ENCODE measurements at regions not wholly inside any gene's neighbourhood (a gene's known extent, or its start where the extent isn't known, plus 50 kb on each side); places are given as distances from the start of the nearest gene placed in this dataset.

DNA sequence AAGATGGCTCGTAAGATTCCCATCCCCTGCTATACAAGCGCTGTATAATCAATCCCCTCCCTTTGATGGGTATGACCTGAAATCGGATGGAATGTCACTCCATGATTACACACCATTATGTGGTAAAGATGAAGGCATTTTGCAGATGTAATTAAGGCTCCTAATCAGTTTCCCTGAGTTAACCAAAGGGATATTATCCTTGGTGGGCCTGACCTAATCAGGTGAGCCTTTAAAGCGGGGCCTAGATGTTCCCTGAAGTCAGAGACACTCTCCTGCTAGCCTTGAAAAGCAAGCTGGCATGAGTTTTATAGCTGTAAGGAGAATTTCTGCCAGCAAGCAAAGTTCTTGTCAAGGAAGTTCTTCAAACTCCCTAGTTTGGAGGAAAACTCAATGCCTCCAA, 223.8 kb upstream of the FN1 start:
- H3K36me3 ChIP-seq (ENCODE audit: insufficient read depth, low read length) = no peaks in the 10 kb centered on the region

DNA sequence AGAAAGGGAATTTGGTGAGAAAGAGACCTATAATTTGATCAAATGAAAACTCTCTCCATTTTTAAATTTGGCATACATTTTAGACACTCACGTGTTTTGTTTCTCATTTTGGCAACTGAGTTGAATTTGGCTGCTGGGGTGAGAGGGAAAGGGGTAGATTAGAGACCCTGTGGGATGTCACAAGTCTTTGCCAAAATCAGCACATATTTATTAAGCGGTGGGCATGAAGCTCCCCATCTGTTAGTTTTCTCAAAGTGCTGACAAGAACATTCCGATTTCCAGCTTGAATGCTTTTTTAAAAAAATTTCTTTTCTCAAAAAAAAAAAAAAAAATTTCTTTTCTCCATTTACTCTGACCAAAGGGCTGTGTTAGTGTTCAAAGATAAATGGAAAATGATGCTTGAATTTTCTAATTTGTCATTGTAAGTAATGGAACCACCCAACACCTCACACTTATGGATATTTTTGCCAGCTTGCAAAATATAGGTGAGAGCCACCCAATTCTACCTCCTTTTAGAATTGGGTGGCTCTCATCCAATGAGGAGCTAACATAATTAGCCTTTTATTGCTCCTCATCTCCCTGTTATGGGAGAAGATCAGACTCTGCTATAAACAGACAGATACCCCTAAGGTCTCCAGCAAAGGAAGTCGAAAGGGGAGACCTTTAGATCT, 222.9 kb upstream of the FN1 start:
- Histone ChIP-seq H3K9me3 (ENCODE audit: control insufficient read depth, insufficient read depth, low read length) (no peaks in the 10 kb centered on the region), H3K4me1 (ENCODE audit: insufficient read depth, low read length) (peaks cover 21% of the 10 kb centered on the region), H3K9ac (ENCODE audit: low read depth, low read length) (no peak overlapping the region), H3K36me3 (ENCODE audit: insufficient read depth, low read length) (no peaks in the 10 kb centered on the region)

More for the DNA sequence above, 223.8 kb upstream of the FN1 start:
- Histone ChIP-seq H3K9me3 (ENCODE audit: control insufficient read depth, insufficient read depth, low read length) (no peaks in the 10 kb centered on the region), H3K4me1 (ENCODE audit: insufficient read depth, low read length) (peaks cover 18% of the 10 kb centered on the region; the same call in 1 of the 2 replicates), H3K9ac (ENCODE audit: low read depth, low read length) (no peak overlapping the region)

DNA sequence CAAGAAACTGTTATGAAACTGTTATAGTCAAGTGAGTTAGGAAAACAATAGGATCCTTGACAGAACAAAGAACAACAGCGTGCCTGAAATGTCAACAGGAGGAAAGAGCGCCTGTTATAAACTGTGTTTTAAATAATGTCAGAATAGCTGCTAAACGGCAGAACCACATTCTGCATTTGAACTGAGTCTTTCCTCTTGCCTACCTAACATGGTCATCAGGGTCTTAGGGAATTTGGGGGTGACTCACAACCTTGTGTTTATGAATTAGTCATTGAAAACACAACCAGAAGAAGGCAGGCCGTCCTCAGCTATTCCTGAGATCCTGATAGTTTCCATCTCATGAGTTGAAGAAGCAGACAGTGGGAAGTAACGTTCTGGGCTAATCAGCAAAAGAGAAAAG, 222.0 kb upstream of the FN1 start:
- Histone ChIP-seq H3K9ac (ENCODE audit: low read depth, low read length) (no peak overlapping the region), H3K9me3 (ENCODE audit: control insufficient read depth, insufficient read depth, low read length) (no peaks in the 10 kb centered on the region), H3K4me1 (ENCODE audit: insufficient read depth, low read length) (peaks cover 26% of the 10 kb centered on the region), H3K36me3 (ENCODE audit: insufficient read depth, low read length) (no peaks in the 10 kb centered on the region)

DNA sequence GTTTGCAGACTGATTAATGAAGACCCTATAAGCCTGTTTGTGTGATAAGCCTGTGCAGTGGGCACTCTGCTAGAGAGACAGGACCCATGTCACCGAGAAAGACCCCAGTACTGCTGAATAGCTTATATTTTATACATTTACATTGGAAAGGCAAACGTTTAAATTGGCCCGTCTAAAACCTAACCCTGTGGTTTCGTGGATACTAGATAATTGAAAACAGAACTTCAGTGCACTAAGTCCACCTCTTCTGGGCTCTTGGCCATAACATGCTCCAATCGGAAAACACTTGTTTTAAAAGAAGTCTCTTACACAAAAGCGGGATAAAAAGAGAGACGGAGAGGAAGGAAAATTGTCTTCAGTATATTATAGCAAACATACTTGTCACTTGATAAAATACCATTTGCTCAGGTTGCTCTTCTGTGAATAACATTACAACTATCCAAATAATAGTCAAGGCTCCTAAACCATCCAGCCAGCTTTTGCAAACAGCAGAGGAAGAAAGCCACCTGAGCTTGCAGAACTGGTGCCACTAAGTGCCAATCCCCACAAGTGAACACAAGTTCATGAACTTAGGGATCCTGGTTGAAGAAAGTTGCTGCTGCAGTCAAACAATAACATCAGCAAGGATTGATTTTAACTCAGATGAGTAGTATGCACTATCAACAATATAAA, 218.4 kb upstream of the FN1 start:
- peaks cover 26% of the 10 kb centered on the region for H3K4me1 ChIP-seq (ENCODE audit: insufficient read depth, low read length)
- H3K9ac ChIP-seq (ENCODE audit: low read depth, low read length) = no peak overlapping the region
- H3K9me3 ChIP-seq (ENCODE audit: control insufficient read depth, insufficient read depth, low read length) = no peaks in the 10 kb centered on the region
- no peaks in the 10 kb centered on the region for H3K36me3 ChIP-seq (ENCODE audit: insufficient read depth, low read length)

DNA sequence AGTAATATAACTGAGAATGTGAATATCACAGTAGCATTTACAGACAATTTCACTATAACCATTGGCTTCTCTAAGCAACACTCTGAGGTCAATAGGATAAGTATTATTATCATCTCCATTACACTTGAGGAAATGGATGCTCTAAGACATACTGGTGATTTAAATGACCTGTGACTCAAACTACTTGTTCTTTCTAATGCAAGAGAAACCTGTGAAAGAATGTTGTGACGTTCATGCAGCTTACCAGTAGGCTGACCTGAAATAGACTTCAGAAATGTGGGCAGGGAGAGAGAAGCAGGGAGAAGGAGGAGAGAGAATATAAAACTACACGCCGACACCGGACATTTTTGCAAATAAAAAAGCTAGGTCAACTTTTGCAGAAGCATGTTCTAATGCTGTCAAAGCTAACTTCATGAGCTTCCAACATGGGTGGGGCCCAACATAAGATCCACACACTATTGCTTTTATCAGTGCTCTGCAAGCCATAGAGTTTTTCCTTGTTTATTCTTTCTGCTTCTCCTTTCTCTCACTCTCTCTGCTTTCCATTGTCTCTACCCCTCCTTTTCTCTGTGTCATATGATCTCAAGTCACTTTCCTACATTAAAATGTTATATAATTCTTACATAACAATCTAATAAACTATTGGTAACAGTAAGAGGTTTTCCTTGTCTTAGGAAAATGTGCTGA, 217.6 kb upstream of the FN1 start:
- Histone ChIP-seq H3K36me3 (ENCODE audit: insufficient read depth, low read length) (no peaks in the 10 kb centered on the region), H3K9me3 (ENCODE audit: control insufficient read depth, insufficient read depth, low read length) (no peaks in the 10 kb centered on the region), H3K4me1 (ENCODE audit: insufficient read depth, low read length) (peaks cover 24% of the 10 kb centered on the region), H3K9ac (ENCODE audit: low read depth, low read length) (no peak overlapping the region)

DNA sequence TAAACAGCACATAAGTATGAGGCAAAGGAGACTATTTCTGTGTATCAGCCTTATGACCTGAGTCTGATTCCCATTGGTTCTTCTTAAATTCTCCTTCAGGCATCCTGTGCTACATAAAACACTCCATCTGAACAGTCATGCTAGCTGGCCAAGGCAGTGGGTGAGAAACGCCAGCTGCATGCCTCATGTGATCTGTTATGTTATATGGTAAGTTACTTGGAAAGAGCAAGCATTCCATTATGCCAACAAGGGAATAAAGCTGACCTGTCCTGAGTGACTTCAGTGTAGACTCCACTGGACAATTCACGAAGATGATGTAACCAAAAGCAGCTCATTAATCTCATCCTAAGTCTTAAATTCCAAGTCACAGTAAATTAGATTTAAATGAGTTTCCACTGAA, 216.5 kb upstream of the FN1 start:
- H3K9me3 ChIP-seq (ENCODE audit: control insufficient read depth, insufficient read depth, low read length) = no peaks in the 10 kb centered on the region

DNA sequence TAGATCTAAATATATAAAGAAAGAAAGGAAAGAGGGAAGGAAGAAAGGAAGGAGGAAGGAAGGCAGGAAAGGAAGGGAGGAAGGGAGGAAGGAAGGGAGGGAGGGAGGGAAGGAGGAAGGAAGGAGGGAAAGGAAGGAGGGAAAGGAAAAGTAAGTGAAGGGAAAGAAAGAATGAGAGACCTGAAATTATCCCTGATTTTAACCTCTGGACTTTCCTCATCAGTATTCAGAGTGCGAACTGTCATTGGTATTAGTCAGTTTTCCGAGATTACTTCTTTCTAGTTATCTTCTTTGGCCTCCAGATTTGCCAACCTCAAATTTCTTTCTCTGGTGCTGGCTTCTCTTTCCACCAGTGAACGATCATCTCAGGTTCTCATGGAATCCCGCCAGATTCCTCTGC, 215.5 kb upstream of the FN1 start:
- Histone ChIP-seq H3K36me3 (ENCODE audit: insufficient read depth, low read length) (no peaks in the 10 kb centered on the region), H3K4me1 (ENCODE audit: insufficient read depth, low read length) (peaks cover 13% of the 10 kb centered on the region; the same call in 1 of the 2 replicates), H3K9me3 (ENCODE audit: control insufficient read depth, insufficient read depth, low read length) (no peaks in the 10 kb centered on the region), H3K9ac (ENCODE audit: low read depth, low read length) (no peak overlapping the region)

More for the DNA sequence above, 216.5 kb upstream of the FN1 start:
- H3K36me3 ChIP-seq (ENCODE audit: insufficient read depth, low read length) = no peaks in the 10 kb centered on the region
- peaks cover 22% of the 10 kb centered on the region; the same call in 1 of the 2 replicates for H3K4me1 ChIP-seq (ENCODE audit: insufficient read depth, low read length)
- no peak overlapping the region for H3K9ac ChIP-seq (ENCODE audit: low read depth, low read length)

DNA sequence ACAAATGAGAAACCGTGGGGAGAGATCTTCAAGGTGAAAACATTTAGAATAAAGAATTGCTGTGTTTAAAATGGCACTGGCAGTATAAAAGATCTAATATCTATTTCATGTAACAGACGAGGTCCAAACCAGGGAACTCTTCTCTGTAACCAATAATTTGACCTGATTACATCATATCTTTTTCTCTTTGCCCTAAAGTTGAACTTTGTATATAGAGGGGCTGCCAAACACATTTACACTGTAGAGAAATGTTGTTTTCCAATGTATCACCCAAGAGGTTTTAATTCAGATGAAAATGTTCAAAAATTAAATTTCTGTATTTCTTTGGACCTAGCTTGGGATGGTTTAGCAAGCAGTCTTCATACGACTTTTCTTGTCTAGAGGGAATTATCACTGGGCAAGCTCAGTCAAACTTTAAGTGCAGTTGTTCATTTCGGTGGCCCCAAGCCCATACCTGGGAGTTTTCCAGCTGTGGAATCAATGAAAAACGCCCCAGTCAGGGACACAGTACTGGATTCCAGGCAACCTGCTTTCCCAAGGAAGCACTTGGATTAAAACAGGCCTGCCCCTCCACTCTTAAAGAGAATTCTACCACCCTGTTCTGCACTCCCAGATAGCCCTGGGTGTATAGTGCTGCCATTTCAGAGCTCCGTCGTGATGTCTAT, 208.5 kb upstream of the FN1 start:
- Histone ChIP-seq H3K36me3 (ENCODE audit: insufficient read depth, low read length) (no peaks in the 10 kb centered on the region), H3K9me3 (ENCODE audit: control insufficient read depth, insufficient read depth, low read length) (no peaks in the 10 kb centered on the region), H3K9ac (ENCODE audit: low read depth, low read length) (no peak overlapping the region), H3K4me1 (ENCODE audit: insufficient read depth, low read length) (no peaks in the 10 kb centered on the region)

DNA sequence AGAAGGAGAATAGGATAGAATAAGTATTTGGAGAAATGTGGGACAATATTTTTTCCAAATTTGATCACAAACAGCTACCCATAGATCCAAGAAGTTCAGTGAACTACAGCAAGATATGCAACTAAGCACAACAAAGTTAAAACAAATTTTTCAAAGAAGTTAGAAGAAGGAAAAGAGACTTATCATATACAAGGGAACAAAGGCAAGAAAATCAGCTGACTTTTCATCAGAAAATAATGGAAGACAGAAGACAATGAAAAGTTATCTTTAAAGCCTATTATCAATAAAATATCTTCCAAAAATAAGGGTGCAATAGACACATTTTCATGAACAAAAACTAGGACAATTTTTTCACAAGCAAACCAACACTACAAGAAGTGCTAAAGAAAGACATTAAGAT, 202.8 kb upstream of the FN1 start:
- Histone ChIP-seq H3K4me1 (ENCODE audit: insufficient read depth, low read length) (no peaks in the 10 kb centered on the region), H3K9ac (ENCODE audit: low read depth, low read length) (no peak overlapping the region), H3K36me3 (ENCODE audit: insufficient read depth, low read length) (no peaks in the 10 kb centered on the region), H3K9me3 (ENCODE audit: control insufficient read depth, insufficient read depth, low read length) (peaks cover 8% of the 10 kb centered on the region; the same call in 1 of the 2 replicates)

DNA sequence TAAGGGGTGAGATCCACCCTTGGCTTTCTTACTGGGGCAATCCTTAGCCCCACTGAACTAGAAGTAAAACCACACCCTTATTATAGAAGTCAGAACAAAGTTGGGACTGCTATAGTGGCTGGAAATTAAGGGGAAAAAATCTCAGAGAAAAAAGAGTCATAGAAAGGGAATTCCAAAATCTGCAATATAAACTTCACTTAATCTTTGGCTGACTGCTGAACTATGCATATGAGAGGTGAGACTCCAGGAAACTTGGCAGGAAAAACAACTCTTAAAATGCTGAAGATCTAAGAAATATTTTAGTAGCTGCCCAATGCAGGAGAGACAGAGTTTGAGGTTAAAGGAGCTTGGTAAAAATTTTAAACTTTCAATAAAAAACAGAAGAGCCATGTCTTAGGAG, 201.8 kb upstream of the FN1 start:
- H3K9me3 ChIP-seq (ENCODE audit: control insufficient read depth, insufficient read depth, low read length) = peaks cover 8% of the 10 kb centered on the region; the same call in 1 of the 2 replicates
- H3K9ac ChIP-seq (ENCODE audit: low read depth, low read length) = no peak overlapping the region
- H3K36me3 ChIP-seq (ENCODE audit: insufficient read depth, low read length) = no peaks in the 10 kb centered on the region
- H3K4me1 ChIP-seq (ENCODE audit: insufficient read depth, low read length) = no peaks in the 10 kb centered on the region

DNA sequence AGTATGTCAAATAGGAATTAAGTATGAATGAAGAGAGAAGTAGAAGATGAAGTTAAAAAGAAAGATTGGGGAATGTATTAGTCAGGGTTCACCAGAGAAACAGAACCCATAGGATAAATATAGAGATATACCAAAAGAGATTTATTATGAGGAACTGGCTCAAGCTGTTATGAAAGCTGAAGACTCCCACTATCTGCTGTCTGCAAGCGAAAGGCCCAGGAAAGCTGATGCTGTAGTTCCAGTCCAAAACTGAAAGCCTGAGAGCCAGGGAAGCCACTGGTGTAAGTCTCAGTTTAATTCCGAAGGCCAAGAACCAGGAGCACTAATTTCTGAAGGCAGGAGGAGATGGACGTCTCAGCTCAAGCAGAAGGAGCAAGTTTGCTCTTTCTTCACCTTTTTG, 200.9 kb upstream of the FN1 start:
- H3K9ac ChIP-seq (ENCODE audit: low read depth, low read length) = no peak overlapping the region
- H3K9me3 ChIP-seq (ENCODE audit: control insufficient read depth, insufficient read depth, low read length) = peaks cover 15% of the 10 kb centered on the region; the same call in 1 of the 2 replicates
- H3K4me1 ChIP-seq (ENCODE audit: insufficient read depth, low read length) = no peaks in the 10 kb centered on the region
- no peaks in the 10 kb centered on the region for H3K36me3 ChIP-seq (ENCODE audit: insufficient read depth, low read length)

DNA sequence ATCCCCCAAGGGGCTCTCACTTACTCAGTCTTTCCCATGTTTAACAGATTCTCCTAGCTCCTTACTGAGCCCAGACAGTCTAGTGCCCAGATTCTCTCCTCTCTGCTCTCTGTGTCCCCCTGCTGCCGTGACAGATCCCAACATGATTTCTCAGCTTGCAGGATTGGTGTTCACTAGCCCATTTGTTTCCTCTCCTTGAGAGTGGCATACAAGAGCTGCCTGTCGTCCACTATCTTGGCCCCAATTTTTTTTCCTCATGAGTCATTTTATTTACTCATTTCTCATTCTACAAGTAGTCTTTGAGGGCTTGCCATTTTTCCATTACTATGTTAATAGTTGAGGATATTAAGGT, 199.9 kb upstream of the FN1 start:
- no peak overlapping the region for H3K9ac ChIP-seq (ENCODE audit: low read depth, low read length)
- H3K9me3 ChIP-seq (ENCODE audit: control insufficient read depth, insufficient read depth, low read length) = peaks cover 19% of the 10 kb centered on the region; the same call in 1 of the 2 replicates
- H3K36me3 ChIP-seq (ENCODE audit: insufficient read depth, low read length) = no peaks in the 10 kb centered on the region

DNA sequence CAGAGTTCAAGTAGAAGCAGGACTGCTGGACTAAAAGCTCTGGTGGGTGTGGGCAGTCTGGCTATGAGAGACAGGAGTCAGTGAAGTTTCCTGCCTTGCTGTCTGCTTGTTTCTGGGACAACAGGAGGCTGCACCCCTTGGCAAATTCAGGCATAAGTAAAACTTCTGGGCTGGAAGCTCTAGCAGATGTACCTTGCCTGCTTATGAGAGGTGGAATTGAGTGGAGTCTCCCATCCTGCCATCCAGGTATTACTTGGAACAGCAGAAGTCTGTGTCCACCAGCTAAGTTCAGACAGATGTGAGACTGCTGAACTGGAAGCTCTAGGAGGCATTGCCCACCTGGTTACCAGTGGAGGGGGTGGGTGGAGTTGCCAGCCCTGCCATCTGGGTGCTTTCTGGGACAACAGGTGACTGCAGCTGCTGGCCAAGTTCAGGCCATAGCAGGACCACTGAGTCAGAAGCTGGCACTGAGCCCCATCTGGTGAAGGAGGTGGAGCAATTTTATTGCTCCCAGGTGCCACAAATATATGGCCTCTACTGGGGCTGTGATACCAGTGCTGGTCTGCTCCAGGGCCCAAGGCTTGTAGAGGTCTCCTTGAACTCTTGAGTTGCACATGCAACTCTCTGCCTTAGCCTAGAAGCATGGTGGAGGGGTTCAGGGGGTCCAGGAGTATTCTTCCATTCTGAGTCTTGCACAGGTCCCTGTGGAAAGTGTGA, 199.4 kb upstream of the FN1 start:
- Histone ChIP-seq H3K36me3 (ENCODE audit: insufficient read depth, low read length) (no peaks in the 10 kb centered on the region), H3K9me3 (ENCODE audit: control insufficient read depth, insufficient read depth, low read length) (peaks cover 21% of the 10 kb centered on the region; the same call in 1 of the 2 replicates), H3K9ac (ENCODE audit: low read depth, low read length) (no peak overlapping the region)

More for the DNA sequence above, 199.9 kb upstream of the FN1 start:
- H3K4me1 ChIP-seq (ENCODE audit: insufficient read depth, low read length) = no peaks in the 10 kb centered on the region

DNA sequence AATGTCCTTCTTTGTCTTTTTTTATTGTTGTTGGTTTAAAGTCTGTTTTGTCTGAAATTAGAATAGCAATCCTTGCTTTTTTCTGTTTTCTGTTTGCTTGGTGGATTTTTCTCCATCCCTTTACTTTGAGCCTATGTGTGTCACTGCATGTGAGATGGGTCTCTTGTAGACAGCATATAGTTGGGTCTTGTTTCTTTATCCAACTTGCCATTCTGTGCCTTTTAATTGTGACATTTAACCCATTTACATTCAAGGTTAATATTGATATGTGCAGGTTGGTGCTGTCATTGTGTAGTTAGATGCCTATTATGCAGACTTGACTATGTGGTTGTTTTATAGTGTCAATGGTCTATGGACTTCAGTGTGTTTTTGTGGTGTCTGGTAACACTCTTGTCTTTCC, 197.5 kb upstream of the FN1 start:
- no peaks in the 10 kb centered on the region for H3K36me3 ChIP-seq (ENCODE audit: insufficient read depth, low read length)
- H3K9me3 ChIP-seq (ENCODE audit: control insufficient read depth, insufficient read depth, low read length) = peaks cover 21% of the 10 kb centered on the region; the same call in 1 of the 2 replicates
- H3K9ac ChIP-seq (ENCODE audit: low read depth, low read length) = no peak overlapping the region
- no peaks in the 10 kb centered on the region for H3K4me1 ChIP-seq (ENCODE audit: insufficient read depth, low read length)

More for the DNA sequence above, 199.4 kb upstream of the FN1 start:
- H3K4me1 ChIP-seq (ENCODE audit: insufficient read depth, low read length) = no peaks in the 10 kb centered on the region

Measured in ES-I3 (cell line).